Activated naive CD8-positive, alpha-beta T cell treated with anti-CD3 and anti-CD28 coated beads, Interleukin-2, amount 50 U/mL, for 24 hours (primary cell): ENCODE measurements at regions not wholly inside any gene's neighbourhood (a gene's known extent, or its start where the extent isn't known, plus 50 kb on each side); places are given as distances from the start of the nearest gene placed in this dataset.

Source experiments
- ATAC-seq: fragments of 150-1000 bp; cut with Tn5 transposase; one replicate; pipeline ENCODE4 v1.10.0; 2021
- DNase-seq: peaks from one replicate; pipeline ENCODE4 v3.0.0; 2021
- H3K27ac Mint-ChIP-seq: one replicate; pipeline ENCODE4 v1.8.0; 2021; ENCODE audit warnings: mild to moderate bottlenecking, mixed read lengths
- H3K27me3 Mint-ChIP-seq: one replicate; pipeline ENCODE4 v1.8.0; 2021; ENCODE audit warnings: mixed read lengths
- H3K36me3 Mint-ChIP-seq: one replicate; pipeline ENCODE4 v1.8.0; 2021; ENCODE audit warnings: low read depth, mixed read lengths
- H3K4me1 Mint-ChIP-seq: one replicate; pipeline ENCODE4 v1.8.0; 2021; ENCODE audit warnings: mixed read lengths
- H3K4me3 Mint-ChIP-seq: one replicate; pipeline ENCODE4 v1.8.0; 2021; ENCODE audit warnings: mild to moderate bottlenecking, moderate library complexity, mixed read lengths
- H3K9me3 Mint-ChIP-seq: one replicate; pipeline ENCODE4 v1.8.0; 2021; ENCODE audit warnings: mixed read lengths

GRCh38 chr10:131772441-131772840 lies 128.4 kb upstream of the PPP2R2D start:
- H3K27ac Mint-ChIP-seq, result no peak overlapping the region
- H3K27me3 Mint-ChIP-seq, result peaks cover 1% of the 10 kb centered on the region
- peaks cover 3% of the 10 kb centered on the region for H3K36me3 Mint-ChIP-seq
- no peaks in the 10 kb centered on the region for H3K4me1 Mint-ChIP-seq
- peaks cover 14% of the 10 kb centered on the region for H3K9me3 Mint-ChIP-seq
- no peak overlapping the region for H3K4me3 Mint-ChIP-seq
- no peak for ATAC-seq
- DNase-seq, result no peak

GRCh38 chr10:131773370-131774343 lies 127.2 kb upstream of the PPP2R2D start:
- peaks cover 1% of the 10 kb centered on the region for H3K27me3 Mint-ChIP-seq

GRCh38 chr10:131774681-131775085 lies 126.1 kb upstream of the PPP2R2D start:
- H3K9me3 Mint-ChIP-seq, result peaks cover 21% of the 10 kb centered on the region
- peaks cover 3% of the 10 kb centered on the region for H3K36me3 Mint-ChIP-seq
- no peak for DNase-seq
- H3K27ac Mint-ChIP-seq, result no peak overlapping the region
- peaks cover 1% of the 10 kb centered on the region for H3K27me3 Mint-ChIP-seq
- ATAC-seq, result no peak
- H3K4me1 Mint-ChIP-seq, result no peaks in the 10 kb centered on the region
- H3K4me3 Mint-ChIP-seq, result no peak overlapping the region

More at GRCh38 chr10:131773370-131774343, 127.2 kb upstream of the PPP2R2D start:
- DNase-seq (no peak), ATAC-seq (no peak)
- peaks cover 21% of the 10 kb centered on the region for H3K9me3 Mint-ChIP-seq
- no peak overlapping the region for H3K4me3 Mint-ChIP-seq
- H3K36me3 Mint-ChIP-seq, result peaks cover 3% of the 10 kb centered on the region
- no peak overlapping the region for H3K27ac Mint-ChIP-seq
- H3K4me1 Mint-ChIP-seq, result no peaks in the 10 kb centered on the region

- no peak overlapping the region for H3K27ac Mint-ChIP-seq
- DNase-seq (no peak), ATAC-seq (no peak)
- no peaks in the 10 kb centered on the region for H3K4me1 Mint-ChIP-seq
- H3K36me3 Mint-ChIP-seq, result peaks cover 3% of the 10 kb centered on the region
- H3K4me3 Mint-ChIP-seq, result no peak overlapping the region
- peaks cover 21% of the 10 kb centered on the region for H3K9me3 Mint-ChIP-seq
- H3K27me3 Mint-ChIP-seq, result peaks cover 3% of the 10 kb centered on the region
Observed at GRCh38 chr10:131775433-131775832, 125.4 kb upstream of the PPP2R2D start.

- Mint-ChIP-seq H3K36me3 (peaks cover 3% of the 10 kb centered on the region), H3K4me3 (no peak overlapping the region), H3K4me1 (no peaks in the 10 kb centered on the region), H3K27ac (no peak overlapping the region), H3K27me3 (peaks cover 3% of the 10 kb centered on the region), H3K9me3 (peaks cover 21% of the 10 kb centered on the region)
- ATAC-seq (no peak), DNase-seq (no peak)
Observed at GRCh38 chr10:131775833-131776232, 125.0 kb upstream of the PPP2R2D start.

- Mint-ChIP-seq H3K27ac (no peak overlapping the region), H3K4me1 (no peaks in the 10 kb centered on the region), H3K36me3 (peaks cover 3% of the 10 kb centered on the region), H3K9me3 (peaks cover 21% of the 10 kb centered on the region), H3K27me3 (peaks cover 3% of the 10 kb centered on the region), H3K4me3 (no peak overlapping the region)
- DNase-seq (no peak), ATAC-seq (no peak)
Observed at GRCh38 chr10:131776496-131776895, 124.3 kb upstream of the PPP2R2D start.

- Mint-ChIP-seq H3K4me1 (no peaks in the 10 kb centered on the region), H3K36me3 (peaks cover 3% of the 10 kb centered on the region), H3K27me3 (peaks cover 3% of the 10 kb centered on the region), H3K27ac (no peak overlapping the region), H3K9me3 (peaks cover 21% of the 10 kb centered on the region), H3K4me3 (no peak overlapping the region)
- no peak for ATAC-seq
- DNase-seq, result no peak
Observed at GRCh38 chr10:131777162-131777561, 123.6 kb upstream of the PPP2R2D start.

GRCh38 chr10:131777921-131778320 lies 122.9 kb upstream of the PPP2R2D start:
- H3K9me3 Mint-ChIP-seq, result peaks cover 26% of the 10 kb centered on the region
- H3K36me3 Mint-ChIP-seq, result peaks cover 3% of the 10 kb centered on the region
- H3K4me1 Mint-ChIP-seq, result no peaks in the 10 kb centered on the region
- no peak overlapping the region for H3K4me3 Mint-ChIP-seq
- DNase-seq, result no peak
- peaks cover 2% of the 10 kb centered on the region for H3K27me3 Mint-ChIP-seq
- ATAC-seq, result no peak
- H3K27ac Mint-ChIP-seq, result no peak overlapping the region

GRCh38 chr10:131778385-131778784 lies 122.4 kb upstream of the PPP2R2D start:
- H3K9me3 Mint-ChIP-seq, result peaks cover 28% of the 10 kb centered on the region
- no peaks in the 10 kb centered on the region for H3K4me1 Mint-ChIP-seq
- DNase-seq, result no peak

GRCh38 chr10:131778842-131779241 lies 122.0 kb upstream of the PPP2R2D start:
- no peaks in the 10 kb centered on the region for H3K4me1 Mint-ChIP-seq
- no peak for DNase-seq
- H3K27ac Mint-ChIP-seq, result no peak overlapping the region
- peaks cover 2% of the 10 kb centered on the region for H3K27me3 Mint-ChIP-seq
- H3K9me3 Mint-ChIP-seq, result peaks cover 28% of the 10 kb centered on the region
- H3K36me3 Mint-ChIP-seq, result peaks cover 3% of the 10 kb centered on the region
- H3K4me3 Mint-ChIP-seq, result no peak overlapping the region
- ATAC-seq, result no peak

More at GRCh38 chr10:131778385-131778784, 122.4 kb upstream of the PPP2R2D start:
- no peak for ATAC-seq
- H3K36me3 Mint-ChIP-seq, result peaks cover 3% of the 10 kb centered on the region
- no peak overlapping the region for H3K4me3 Mint-ChIP-seq
- H3K27me3 Mint-ChIP-seq, result peaks cover 2% of the 10 kb centered on the region
- no peak overlapping the region for H3K27ac Mint-ChIP-seq

GRCh38 chr10:131779661-131780394 lies 121.0 kb upstream of the PPP2R2D start:
- peaks cover 3% of the 10 kb centered on the region for H3K36me3 Mint-ChIP-seq
- peaks cover 2% of the 10 kb centered on the region for H3K27me3 Mint-ChIP-seq
- ATAC-seq (no peak), DNase-seq (no peak)
- peaks cover 28% of the 10 kb centered on the region for H3K9me3 Mint-ChIP-seq
- H3K4me3 Mint-ChIP-seq, result no peak overlapping the region
- no peaks in the 10 kb centered on the region for H3K4me1 Mint-ChIP-seq
- H3K27ac Mint-ChIP-seq, result no peak overlapping the region

GRCh38 chr10:131781076-131781475 lies 119.7 kb upstream of the PPP2R2D start:
- ATAC-seq (no peak), DNase-seq (no peak)
- Mint-ChIP-seq H3K9me3 (peaks cover 28% of the 10 kb centered on the region), H3K27me3 (peaks cover 2% of the 10 kb centered on the region), H3K4me3 (no peak overlapping the region), H3K4me1 (no peaks in the 10 kb centered on the region), H3K27ac (no peak overlapping the region), H3K36me3 (peaks cover 3% of the 10 kb centered on the region)

GRCh38 chr10:131781791-131782190 lies 119.0 kb upstream of the PPP2R2D start:
- Mint-ChIP-seq H3K36me3 (no peaks in the 10 kb centered on the region), H3K4me1 (no peaks in the 10 kb centered on the region), H3K4me3 (no peak overlapping the region), H3K27ac (no peak overlapping the region), H3K9me3 (peaks cover 20% of the 10 kb centered on the region), H3K27me3 (peaks cover 2% of the 10 kb centered on the region)
- no peak for DNase-seq
- ATAC-seq, result no peak

GRCh38 chr10:131784363-131785120 lies 116.3 kb upstream of the PPP2R2D start:
- peaks cover 5% of the 10 kb centered on the region for H3K27me3 Mint-ChIP-seq
- peaks cover 7% of the 10 kb centered on the region for H3K9me3 Mint-ChIP-seq
- ATAC-seq (no peak), DNase-seq (no peak)
- no peaks in the 10 kb centered on the region for H3K36me3 Mint-ChIP-seq
- no peak overlapping the region for H3K27ac Mint-ChIP-seq
- no peaks in the 10 kb centered on the region for H3K4me1 Mint-ChIP-seq
- no peak overlapping the region for H3K4me3 Mint-ChIP-seq
